ENCODE measurements at regions not wholly inside any gene's neighbourhood (a gene's known extent, or its start where the extent isn't known, plus 50 kb on each side); places are given as distances from the start of the nearest gene placed in this dataset.
"Not testable (repeated sequence)": the region's sequence is repeated elsewhere in the genome, so short reads cannot be mapped to it uniquely, and the experiment has no call there.

DNA sequence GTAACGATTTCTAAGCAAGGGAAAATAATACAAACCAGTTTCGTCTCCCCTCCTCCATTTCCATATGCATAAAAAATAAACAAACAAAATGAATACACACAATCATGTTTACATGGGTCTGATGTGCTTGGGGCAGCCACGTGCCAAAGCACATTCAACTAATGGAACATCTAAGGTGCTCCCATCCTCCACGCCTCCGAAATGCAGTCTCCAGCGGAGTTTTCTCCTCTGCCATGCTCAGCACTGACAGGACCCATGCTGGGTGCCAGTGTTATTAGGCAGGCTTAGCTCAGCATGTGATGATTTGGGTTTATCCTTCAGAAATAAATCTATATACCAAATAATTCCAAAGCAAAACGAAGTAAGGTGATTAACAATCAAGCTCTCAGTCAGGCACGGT lies 337.3 kb upstream of the ATP10A start:
- no peak for TF ChIP-seq POLR2A (IDR thresholded peaks at IDR 0.05; ENCODE audit: low read depth)
- no peak for TF ChIP-seq CTCF (IDR thresholded peaks at IDR 0.05)
- TF ChIP-seq POLR2AphosphoS5 (IDR thresholded peaks at IDR 0.05): no peak
- TF ChIP-seq EP300 (IDR thresholded peaks at IDR 0.05): no peak
- Histone ChIP-seq H3K27me3 (no peaks in the 10 kb centered on the region), H3K9me3 (no peaks in the 10 kb centered on the region), H3K4me3 (no peak overlapping the region), H3K4me1 (no peaks in the 10 kb centered on the region), H3K27ac (replicated peaks in 1 of 4) (no peak overlapping the region), H3K36me3 (no peaks in the 10 kb centered on the region)
- WGBS: 62% methylated on average over 8 of the region's 8 CpGs
- DNase-seq (ENCODE audit: extremely low spot score): peak; percentile 60
- intact Hi-C loops (cut with DNase I): no loop called here

- Histone ChIP-seq H3K4me3 (no peak overlapping the region), H3K9me3 (no peaks in the 10 kb centered on the region), H3K27me3 (no peaks in the 10 kb centered on the region), H3K4me1 (no peaks in the 10 kb centered on the region), H3K27ac (replicated peaks in 1 of 4) (no peak overlapping the region), H3K36me3 (no peaks in the 10 kb centered on the region)
- intact Hi-C loops (cut with DNase I): no loop called here
- TF ChIP-seq POLR2A (IDR thresholded peaks at IDR 0.05; ENCODE audit: low read depth): no peak
- TF ChIP-seq CTCF (IDR thresholded peaks at IDR 0.05): no peak
- TF ChIP-seq EP300 (IDR thresholded peaks at IDR 0.05): no peak
- TF ChIP-seq POLR2AphosphoS5 (IDR thresholded peaks at IDR 0.05): no peak
- no peak for DNase-seq (ENCODE audit: extremely low spot score)
- WGBS: 63% methylated on average over 5 of the region's 5 CpGs
These were observed 334.6 kb upstream of the ATP10A start for GRCh38 chr15:26197719-26198118.

DNA sequence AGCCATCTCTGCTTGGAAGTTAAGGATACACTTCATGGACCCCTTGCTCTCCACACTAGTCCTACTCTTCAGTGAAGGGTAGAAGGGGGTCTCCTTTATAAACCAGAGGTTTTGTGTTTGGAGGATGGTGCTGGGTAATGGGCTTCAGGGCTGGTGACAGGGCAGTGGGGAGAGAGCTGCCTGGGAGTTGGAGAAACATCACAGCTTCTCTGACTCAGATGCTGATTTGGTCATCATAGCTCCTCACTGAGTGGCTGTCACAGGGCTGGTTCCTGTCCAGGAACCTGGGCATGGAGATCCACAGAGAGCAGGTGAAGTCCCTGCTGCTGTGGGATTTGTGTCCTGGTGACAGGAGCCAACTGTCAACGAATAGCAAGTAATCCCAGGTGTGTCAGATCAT lies 333.9 kb upstream of the ATP10A start:
- Histone ChIP-seq H3K27ac (replicated peaks in 1 of 4) (no peak overlapping the region), H3K4me1 (no peaks in the 10 kb centered on the region), H3K36me3 (no peaks in the 10 kb centered on the region), H3K9me3 (no peaks in the 10 kb centered on the region), H3K27me3 (no peaks in the 10 kb centered on the region), H3K4me3 (no peak overlapping the region)
- peak; percentile 60 for DNase-seq (ENCODE audit: extremely low spot score)
- no peak for TF ChIP-seq CTCF (IDR thresholded peaks at IDR 0.05)
- TF ChIP-seq EP300 (IDR thresholded peaks at IDR 0.05): no peak
- TF ChIP-seq POLR2AphosphoS5 (IDR thresholded peaks at IDR 0.05): no peak
- no peak for TF ChIP-seq POLR2A (IDR thresholded peaks at IDR 0.05; ENCODE audit: low read depth)
- 46% methylated on average over 1 of the region's 1 CpG for WGBS
- intact Hi-C loops (cut with DNase I): no loop called here

GRCh38 chr15:26191193-26191592 lies 328.1 kb upstream of the ATP10A start:
- intact Hi-C loops (cut with DNase I): no loop called here
- Histone ChIP-seq H3K4me1 (no peaks in the 10 kb centered on the region), H3K27me3 (no peaks in the 10 kb centered on the region), H3K9me3 (no peaks in the 10 kb centered on the region), H3K4me3 (no peak overlapping the region), H3K27ac (replicated peaks in 1 of 4) (no peak overlapping the region), H3K36me3 (no peaks in the 10 kb centered on the region)
- TF ChIP-seq POLR2AphosphoS5 (IDR thresholded peaks at IDR 0.05) (no peak), CTCF (IDR thresholded peaks at IDR 0.05) (no peak), POLR2A (IDR thresholded peaks at IDR 0.05; ENCODE audit: low read depth) (no peak), EP300 (IDR thresholded peaks at IDR 0.05) (no peak)
- 62% methylated on average over 2 of the region's 2 CpGs for WGBS
- DNase-seq (ENCODE audit: extremely low spot score): peak; percentile 45

GRCh38 chr15:26186138-26186537 lies 323.0 kb upstream of the ATP10A start:
- H3K27me3 ChIP-seq; H3K4me3 ChIP-seq; H3K27ac ChIP-seq (replicated peaks in 1 of 4); H3K9me3 ChIP-seq; intact Hi-C loops (cut with DNase I); H3K36me3 ChIP-seq; H3K4me1 ChIP-seq: not testable (repeated sequence)
- WGBS: 91% methylated on average over 10 of the region's 10 CpGs
- peak; percentile 70 for DNase-seq (ENCODE audit: extremely low spot score)
